Breast epithelium (tissue), 3 donors: ENCODE measurements at regions not wholly inside any gene's neighbourhood (a gene's known extent, or its start where the extent isn't known, plus 50 kb on each side); places are given as distances from the start of the nearest gene placed in this dataset.

Experiments used
- CTCF ChIP-seq, 3 donors: fragments of 450-650 bp; IDR thresholded peaks; one replicate each; pipeline ENCODE4 v1.5.1; 2016 to 2017; ENCODE audit warnings: antibody characterized with exemption in 3 of 3, mild to moderate bottlenecking in 3 of 3, moderate library complexity in 3 of 3
- POLR2A ChIP-seq: fragments of 450-650 bp; IDR thresholded peaks from one replicate; pipeline ENCODE4 v1.6.1; 2016; ENCODE audit warnings: antibody characterized with exemption, mild to moderate bottlenecking, moderate library complexity

GRCh38 chr4:165621983-165622382 lies 243.2 kb downstream of the CPE start:
- TF ChIP-seq POLR2A (no peak), CTCF (IDR thresholded peaks at IDR 0.05) (no peak)
